ENCODE measurements at regions not wholly inside any gene's neighbourhood (a gene's known extent, or its start where the extent isn't known, plus 50 kb on each side); places are given as distances from the start of the nearest gene placed in this dataset.

- TF ChIP-seq CTCF (IDR thresholded peaks at IDR 0.05), result no peak
- TF ChIP-seq POLR2A (IDR thresholded peaks at IDR 0.05), result no peak
Observed at GRCh38 chr19:31943778-31944177, 401.6 kb upstream of the ZNF507 start.
